Cerebellar nuclear complex (tissue), 1 donor: ENCODE measurements at regions not wholly inside any gene's neighbourhood (a gene's known extent, or its start where the extent isn't known, plus 50 kb on each side); places are given as distances from the start of the nearest gene placed in this dataset.

Experiments
- DNase-seq, 2 experiments: peaks; one replicate each; lab custom pipeline; 2025; lab: John Stamatoyannopoulos, UW

GRCh38 chr9:90023861-90024260 lies 419.0 kb downstream of the GADD45G start:
- DNase-seq = no peak

- DNase-seq = no peak
Observed at GRCh38 chr9:90024409-90024808, 419.6 kb downstream of the GADD45G start.

GRCh38 chr9:90024823-90025222 lies 420.0 kb downstream of the GADD45G start:
- no peak for DNase-seq

- DNase-seq = no peak
Observed at GRCh38 chr9:90025816-90026215, 421.0 kb downstream of the GADD45G start.

GRCh38 chr9:90027296-90027790 lies 422.5 kb downstream of the GADD45G start:
- DNase-seq = no peak

DNA sequence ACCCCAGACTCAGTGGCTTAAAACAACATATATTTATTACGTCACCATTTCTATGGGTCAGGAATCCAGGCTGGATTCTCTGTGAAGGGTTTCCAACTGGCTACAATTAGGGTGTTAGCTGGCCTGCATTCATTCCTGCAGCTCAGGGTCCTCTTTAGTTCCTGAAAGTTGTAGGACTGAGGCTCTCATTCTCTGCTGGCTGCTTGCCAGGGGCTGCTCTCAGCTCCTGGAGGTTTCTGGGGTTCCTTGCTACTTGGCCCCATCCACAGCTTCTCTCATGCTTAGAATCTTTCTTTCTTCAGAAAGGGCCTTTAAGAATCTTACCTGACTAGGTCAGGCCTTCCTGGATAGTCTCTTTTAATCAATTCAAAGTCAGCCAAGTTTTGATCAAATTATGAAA lies 424.6 kb downstream of the GADD45G start:
- DNase-seq = no peak

DNA sequence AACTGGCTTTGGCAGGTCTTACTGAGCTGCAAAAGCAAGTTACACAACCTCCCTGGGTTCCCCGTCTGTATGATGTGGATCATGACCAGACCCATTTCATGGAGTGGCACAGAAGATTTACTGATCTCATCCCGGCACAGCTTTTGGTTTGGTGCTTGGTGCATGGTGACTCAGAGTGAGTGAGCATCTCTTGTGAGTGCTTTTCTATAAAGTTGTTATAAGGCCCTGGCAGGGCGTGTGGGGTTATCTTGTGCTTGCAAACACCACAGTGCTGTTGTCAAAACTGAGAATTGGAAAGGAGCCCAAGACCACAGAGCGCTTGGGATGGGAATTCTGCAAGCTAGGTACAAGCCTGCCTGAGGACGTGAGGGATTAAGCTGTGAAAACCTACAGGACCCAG lies 425.2 kb downstream of the GADD45G start:
- no peak for DNase-seq

GRCh38 chr9:90032296-90033027 lies 427.6 kb downstream of the GADD45G start:
- no peak for DNase-seq

DNA sequence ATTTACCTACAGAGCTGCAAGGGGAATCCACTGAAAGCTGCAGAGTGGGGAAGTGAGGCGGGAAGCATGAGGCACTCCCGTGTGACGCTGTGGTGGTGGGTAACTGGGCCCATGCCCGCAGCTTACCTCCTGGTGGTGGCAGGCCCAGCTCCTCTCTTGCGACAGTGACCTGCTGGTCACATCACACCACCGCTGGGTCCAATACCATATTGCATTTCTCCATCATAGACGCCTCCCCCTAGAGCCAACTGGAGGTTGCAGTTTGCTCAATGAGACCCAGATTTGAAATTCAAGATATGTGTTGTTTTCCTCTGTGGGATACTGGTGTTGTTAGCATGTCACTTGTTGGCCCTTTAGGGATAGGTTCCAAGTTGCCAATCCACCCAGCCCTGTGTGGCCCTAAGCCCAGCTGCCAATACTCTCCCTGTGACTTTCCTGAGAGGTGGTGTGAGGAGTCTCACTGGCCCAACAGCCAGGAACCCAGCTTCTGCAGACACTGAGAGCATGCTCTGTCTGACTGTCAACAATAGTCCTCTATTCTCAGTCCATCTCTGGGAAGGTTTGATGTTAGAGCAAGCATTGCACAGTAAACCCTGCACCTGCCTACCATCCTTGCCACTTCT lies 428.3 kb downstream of the GADD45G start:
- DNase-seq = no peak

GRCh38 chr9:90034071-90034470 lies 429.3 kb downstream of the GADD45G start:
- DNase-seq = no peak

- no peak for DNase-seq
Observed at GRCh38 chr9:90035471-90035870, 430.7 kb downstream of the GADD45G start.

- no peak for DNase-seq
Observed at GRCh38 chr9:90037146-90037797, 432.5 kb downstream of the GADD45G start.

GRCh38 chr9:90038763-90039162 lies 434.0 kb downstream of the GADD45G start:
- DNase-seq = no peak

- DNase-seq = no peak
Observed at GRCh38 chr9:90044263-90044662, 439.5 kb downstream of the GADD45G start.

- no peak for DNase-seq
Observed at GRCh38 chr9:90044710-90045151, 439.9 kb downstream of the GADD45G start.

- no peak for DNase-seq
Observed at GRCh38 chr9:90046317-90046861, 441.6 kb downstream of the GADD45G start.

GRCh38 chr9:90047828-90048227 lies 443.0 kb downstream of the GADD45G start:
- DNase-seq = no peak

- DNase-seq = no peak
Observed at GRCh38 chr9:90052366-90052765, 447.6 kb downstream of the GADD45G start.

GRCh38 chr9:90053027-90053426 lies 448.2 kb downstream of the GADD45G start:
- no peak for DNase-seq

DNA sequence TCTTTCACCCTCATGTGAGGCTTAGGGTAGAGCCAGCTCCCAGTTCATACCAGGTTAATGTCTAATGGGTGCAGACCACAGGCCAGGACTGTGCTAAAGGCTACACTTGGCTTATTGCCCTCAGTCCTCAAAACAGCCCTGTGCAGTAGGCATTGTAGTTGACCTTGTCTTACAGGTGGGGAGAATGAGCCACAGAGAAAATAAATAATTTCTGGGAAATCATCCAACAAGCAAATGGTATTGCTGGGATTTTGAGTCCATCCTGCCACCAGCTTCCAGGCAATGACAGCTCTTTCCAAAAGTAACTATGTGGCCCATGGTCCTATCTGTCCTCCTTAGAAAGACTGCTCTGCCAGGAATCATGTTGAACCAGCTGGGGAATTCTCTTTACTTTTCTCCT lies 450.0 kb downstream of the GADD45G start:
- no peak for DNase-seq

DNA sequence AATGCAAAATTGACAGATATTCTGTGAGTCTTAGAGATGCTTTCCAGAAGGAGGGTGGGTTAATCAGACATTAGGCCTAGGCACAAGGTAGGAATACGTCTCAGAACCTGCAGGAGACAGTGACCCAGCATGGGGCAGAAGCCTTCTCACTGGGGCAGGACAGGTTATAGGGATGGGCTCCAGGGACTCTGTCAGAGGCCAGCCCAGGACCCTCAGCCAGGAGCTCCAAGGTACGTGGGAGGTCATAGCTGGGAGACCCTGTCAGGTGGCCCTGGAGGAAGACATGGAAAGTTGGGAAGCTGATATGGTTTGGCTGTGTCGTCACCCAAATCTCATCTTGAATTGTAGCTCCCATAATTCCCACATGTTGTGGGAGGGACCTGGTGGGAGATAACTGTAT lies 450.4 kb downstream of the GADD45G start:
- DNase-seq = no peak

DNA sequence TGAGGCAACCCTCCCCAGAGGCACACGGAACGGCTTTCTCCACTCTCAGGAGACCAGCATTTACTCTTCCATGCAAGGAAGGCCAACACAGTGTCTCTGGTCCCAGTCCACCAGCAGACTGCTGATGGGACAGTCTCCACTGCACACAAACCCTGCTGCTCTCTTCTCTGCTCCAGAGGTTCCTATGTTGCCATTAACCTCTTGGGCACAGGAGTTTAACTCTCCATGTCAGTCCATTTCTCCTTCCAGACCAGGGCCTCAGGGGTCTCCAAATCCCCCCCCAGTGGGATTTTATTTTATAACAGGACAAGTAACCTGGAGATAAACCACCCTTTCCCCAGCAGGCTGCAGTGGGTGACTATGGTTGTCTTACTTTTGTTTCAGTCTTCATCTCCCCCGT lies 452.5 kb downstream of the GADD45G start:
- no peak for DNase-seq
